ENCODE measurements at regions not wholly inside any gene's neighbourhood (a gene's known extent, or its start where the extent isn't known, plus 50 kb on each side); places are given as distances from the start of the nearest gene placed in this dataset.

DNA sequence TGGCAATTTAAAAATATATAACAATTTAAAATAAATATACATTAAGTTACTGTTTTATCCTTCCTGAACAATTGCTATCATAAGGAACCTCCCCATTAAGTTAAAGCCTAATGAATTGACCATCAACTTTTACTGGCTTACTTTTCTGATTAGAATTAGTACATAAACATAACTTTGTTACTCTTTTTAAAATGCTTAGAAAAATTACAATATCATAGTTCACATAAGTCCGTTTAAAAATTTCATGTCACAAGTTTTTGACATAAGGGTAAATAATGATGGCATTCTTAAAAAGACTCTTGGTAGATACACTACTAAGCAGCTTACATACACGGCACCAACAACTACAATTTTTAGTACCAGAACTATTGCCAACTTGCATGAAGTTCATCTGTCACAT is 1308.6 kb downstream of the FSCB start:
- TF ChIP-seq CTCF (conservative IDR thresholded peaks at IDR 0.05 in 1 of 2, IDR thresholded peaks at IDR 0.05 in 1 of 2; ENCODE audit: low read depth in 1 of 2, low read length in 2 of 2), result no peak
- TF ChIP-seq EZH2 (IDR thresholded peaks at IDR 0.05; ENCODE audit: low read length, missing control alignments), result no peak
